ENCODE measurements at regions not wholly inside any gene's neighbourhood (a gene's known extent, or its start where the extent isn't known, plus 50 kb on each side); places are given as distances from the start of the nearest gene placed in this dataset.

- TF ChIP-seq EZH2phosphoT487 (IDR thresholded peaks at IDR 0.05; ENCODE audit: insufficient read depth, low read depth) (no peak), EZH2 (IDR thresholded peaks at IDR 0.05; ENCODE audit: insufficient read depth, poor library complexity, severe bottlenecking) (no peak)
These were observed 1719.5 kb downstream of the MRPL39 start for GRCh38 chr21:23887725-23888306.

Measured in GM23248 (cell line).